CD4-positive, CD25-positive, alpha-beta regulatory T cell (primary cell): ENCODE measurements at regions not wholly inside any gene's neighbourhood (a gene's known extent, or its start where the extent isn't known, plus 50 kb on each side); places are given as distances from the start of the nearest gene placed in this dataset.

Source experiments
- ATAC-seq, 2 donors: fragments of 150-1000 bp; cut with Tn5 transposase; one replicate each; pipeline ENCODE4 v1.10.0; 2021; ENCODE audit warnings: low read depth in 2 of 2, moderate number of reproducible peaks in 2 of 2, moderate library complexity in 1 of 2
- DNase-seq, 3 donors: peaks; one replicate each; pipeline versions ENCODE4 v3.0.0 to v3.0.0-alpha.2; 2012 to 2022; ENCODE audit warnings: mixed read lengths in 1 of 3
- H3K27ac ChIP-seq: one replicate; pipeline ENCODE4 v1.7.0; 2013; ENCODE audit warnings: mild to moderate bottlenecking, low read length; ENCODE audit not compliant: insufficient read depth, poor library complexity, severe bottlenecking
- H3K27me3 ChIP-seq: one replicate; pipeline ENCODE4 v1.7.0; 2013; ENCODE audit warnings: low read length; ENCODE audit not compliant: control insufficient read depth, insufficient read depth
- H3K36me3 ChIP-seq: one replicate; pipeline ENCODE4 v1.7.0; 2013; ENCODE audit warnings: mild to moderate bottlenecking, low read length, moderate library complexity; ENCODE audit not compliant: control insufficient read depth, insufficient read depth
- H3K4me1 ChIP-seq: 2 replicates; pipeline ENCODE4 v1.7.0; 2013; ENCODE audit warnings: mild to moderate bottlenecking, low read length; ENCODE audit not compliant: insufficient read depth, control insufficient read depth, poor library complexity, severe bottlenecking
- H3K4me3 ChIP-seq: one replicate; pipeline ENCODE4 v1.7.0; 2013; ENCODE audit warnings: low read depth, mild to moderate bottlenecking, low read length, moderate library complexity
- H3K9me3 ChIP-seq, 2 experiments: 1 replicate in 1 of 2; 2 replicates in 1 of 2; pipeline ENCODE4 v1.7.0; 2013; ENCODE audit warnings: low read length in 2 of 2, mild to moderate bottlenecking in 1 of 2, moderate library complexity in 1 of 2; ENCODE audit not compliant: control insufficient read depth in 2 of 2
- H3K27ac Mint-ChIP-seq, 3 donors: one replicate each; pipeline ENCODE4 v1.8.0; 2020 to 2022; ENCODE audit warnings: mild to moderate bottlenecking in 3 of 3, mixed read lengths in 3 of 3, moderate library complexity in 2 of 3
- H3K27me3 Mint-ChIP-seq: one replicate; pipeline ENCODE4 v1.8.0; 2022; ENCODE audit warnings: mild to moderate bottlenecking, mixed read lengths
- H3K36me3 Mint-ChIP-seq: one replicate; pipeline ENCODE4 v1.8.0; 2020; ENCODE audit warnings: mixed read lengths
- H3K4me1 Mint-ChIP-seq, 4 donors: one replicate each; pipeline ENCODE4 v1.8.0; 2020 to 2022; ENCODE audit warnings: mixed read lengths in 4 of 4, mild to moderate bottlenecking in 1 of 4
- H3K4me3 Mint-ChIP-seq, 4 donors: one replicate each; pipeline ENCODE4 v1.8.0; 2020 to 2022; ENCODE audit warnings: mild to moderate bottlenecking in 4 of 4, mixed read lengths in 4 of 4, moderate library complexity in 3 of 4
- H3K9me3 Mint-ChIP-seq, 7 donors: one replicate each; pipeline ENCODE4 v1.8.0; 2020 to 2022; ENCODE audit warnings: mixed read lengths in 7 of 7, mild to moderate bottlenecking in 3 of 7, moderate library complexity in 2 of 7

GRCh38 chr5:3343911-3344310 is 251.7 kb upstream of the IRX1 start:
- no peak overlapping the region for H3K27ac Mint-ChIP-seq
- Histone ChIP-seq H3K27ac (no peak overlapping the region), H3K27me3 (no peaks in the 10 kb centered on the region), H3K4me1 (no peaks in the 10 kb centered on the region), H3K36me3 (no peaks in the 10 kb centered on the region), H3K9me3 (no peaks in the 10 kb centered on the region), H3K4me3 (no peak overlapping the region)
- peaks cover 0 to 4% (median 0%) of the 10 kb centered on the region in 4 donors for H3K4me1 Mint-ChIP-seq
- ATAC-seq (no peak), DNase-seq (no peak)
- peaks cover 3 to 11% (median 4%) of the 10 kb centered on the region in 7 donors for H3K9me3 Mint-ChIP-seq
- H3K36me3 Mint-ChIP-seq = no peaks in the 10 kb centered on the region
- H3K4me3 Mint-ChIP-seq = no peak overlapping the region
- H3K27me3 Mint-ChIP-seq = no peaks in the 10 kb centered on the region

- ATAC-seq (no peak), DNase-seq (no peak)
- Histone ChIP-seq H3K27me3 (no peaks in the 10 kb centered on the region), H3K4me1 (no peaks in the 10 kb centered on the region), H3K27ac (no peak overlapping the region), H3K36me3 (no peaks in the 10 kb centered on the region), H3K4me3 (no peak overlapping the region), H3K9me3 (no peaks in the 10 kb centered on the region)
- H3K27ac Mint-ChIP-seq = no peak overlapping the region
- H3K27me3 Mint-ChIP-seq = no peaks in the 10 kb centered on the region
- H3K4me1 Mint-ChIP-seq = peaks cover 0 to 4% (median 0%) of the 10 kb centered on the region in 4 donors
- no peaks in the 10 kb centered on the region for H3K36me3 Mint-ChIP-seq
- peaks cover 3 to 13% (median 4%) of the 10 kb centered on the region in 7 donors for H3K9me3 Mint-ChIP-seq
- no peak overlapping the region for H3K4me3 Mint-ChIP-seq
These were observed 252.4 kb upstream of the IRX1 start for GRCh38 chr5:3343211-3343610.

GRCh38 chr5:3342271-3343100 is 253.1 kb upstream of the IRX1 start:
- Histone ChIP-seq H3K36me3 (no peaks in the 10 kb centered on the region), H3K9me3 (no peaks in the 10 kb centered on the region), H3K27me3 (no peaks in the 10 kb centered on the region), H3K4me3 (no peak overlapping the region), H3K4me1 (no peaks in the 10 kb centered on the region), H3K27ac (no peak overlapping the region)
- no peak overlapping the region for H3K4me3 Mint-ChIP-seq
- ATAC-seq (no peak), DNase-seq (no peak)
- H3K9me3 Mint-ChIP-seq = peaks cover 2 to 14% (median 3%) of the 10 kb centered on the region in 7 donors
- no peaks in the 10 kb centered on the region for H3K36me3 Mint-ChIP-seq
- no peak overlapping the region for H3K27ac Mint-ChIP-seq
- peaks cover 0 to 4% (median 0%) of the 10 kb centered on the region in 4 donors for H3K4me1 Mint-ChIP-seq
- no peaks in the 10 kb centered on the region for H3K27me3 Mint-ChIP-seq

GRCh38 chr5:3341446-3342240 is 254.0 kb upstream of the IRX1 start:
- no peaks in the 10 kb centered on the region for H3K27me3 ChIP-seq

GRCh38 chr5:3340471-3340870 is 255.2 kb upstream of the IRX1 start:
- Histone ChIP-seq H3K27me3 (no peaks in the 10 kb centered on the region), H3K4me1 (no peaks in the 10 kb centered on the region), H3K27ac (no peak overlapping the region), H3K36me3 (no peaks in the 10 kb centered on the region), H3K4me3 (no peak overlapping the region), H3K9me3 (no peaks in the 10 kb centered on the region)
- Mint-ChIP-seq H3K27ac (no peak overlapping the region), H3K36me3 (no peaks in the 10 kb centered on the region), H3K27me3 (no peaks in the 10 kb centered on the region), H3K9me3 (peaks cover 0 to 13% (median 0%) of the 10 kb centered on the region in 7 donors), H3K4me3 (no peak overlapping the region), H3K4me1 (peaks cover 0 to 4% (median 0%) of the 10 kb centered on the region in 4 donors)
- DNase-seq (no peak), ATAC-seq (no peak)

More at GRCh38 chr5:3341446-3342240, 254.0 kb upstream of the IRX1 start:
- Histone ChIP-seq H3K4me3 (no peak overlapping the region), H3K27ac (no peak overlapping the region), H3K9me3 (no peaks in the 10 kb centered on the region), H3K4me1 (no peaks in the 10 kb centered on the region), H3K36me3 (no peaks in the 10 kb centered on the region)
- Mint-ChIP-seq H3K27me3 (no peaks in the 10 kb centered on the region), H3K36me3 (no peaks in the 10 kb centered on the region), H3K4me1 (peaks cover 0 to 4% (median 0%) of the 10 kb centered on the region in 4 donors), H3K9me3 (peaks cover 0 to 14% (median 0%) of the 10 kb centered on the region in 7 donors), H3K27ac (no peak overlapping the region), H3K4me3 (no peak overlapping the region)
- no peak for DNase-seq
- no peak for ATAC-seq

- H3K27me3 Mint-ChIP-seq = no peaks in the 10 kb centered on the region
- H3K4me1 ChIP-seq = no peaks in the 10 kb centered on the region
These were observed 255.9 kb upstream of the IRX1 start for GRCh38 chr5:3339798-3340115.

GRCh38 chr5:3339092-3339797 is 256.4 kb upstream of the IRX1 start:
- no peak overlapping the region for H3K27ac ChIP-seq
- ATAC-seq (no peak), DNase-seq (no peak)
- Mint-ChIP-seq H3K9me3 (peaks cover 0 to 9% (median 2%) of the 10 kb centered on the region in 7 donors), H3K36me3 (no peaks in the 10 kb centered on the region), H3K4me1 (peaks cover 0 to 4% (median 0%) of the 10 kb centered on the region in 4 donors), H3K27ac (no peak overlapping the region), H3K27me3 (no peaks in the 10 kb centered on the region), H3K4me3 (no peak overlapping the region)
- no peaks in the 10 kb centered on the region for H3K4me1 ChIP-seq
- H3K9me3 ChIP-seq = no peaks in the 10 kb centered on the region
- no peak overlapping the region for H3K4me3 ChIP-seq
- no peaks in the 10 kb centered on the region for H3K27me3 ChIP-seq
- no peaks in the 10 kb centered on the region for H3K36me3 ChIP-seq

More at GRCh38 chr5:3339798-3340115, 255.9 kb upstream of the IRX1 start:
- ATAC-seq (no peak), DNase-seq (no peak)
- Mint-ChIP-seq H3K36me3 (no peaks in the 10 kb centered on the region), H3K4me3 (no peak overlapping the region), H3K4me1 (peaks cover 0 to 4% (median 0%) of the 10 kb centered on the region in 4 donors), H3K27ac (no peak overlapping the region), H3K9me3 (peaks cover 0 to 9% (median 2%) of the 10 kb centered on the region in 7 donors)
- no peaks in the 10 kb centered on the region for H3K9me3 ChIP-seq
- H3K27ac ChIP-seq = no peak overlapping the region
- no peaks in the 10 kb centered on the region for H3K27me3 ChIP-seq
- no peaks in the 10 kb centered on the region for H3K36me3 ChIP-seq
- H3K4me3 ChIP-seq = no peak overlapping the region
